A549 (cell line): ENCODE measurements at regions not wholly inside any gene's neighbourhood (a gene's known extent, or its start where the extent isn't known, plus 50 kb on each side); places are given as distances from the start of the nearest gene placed in this dataset.

Experiments used
- ATAC-seq, 2 experiments: fragments of 200-7000 bp in 1 of 2; fragments of >200 bp in 1 of 2; cut with Nextera tagmentation in 1 of 2; cut with Tn5 transposase in 1 of 2; 3 replicates each; pipeline versions ENCODE4 v1.8.0 to v1.9.1; 2018 to 2020; ENCODE audit warnings: mild to moderate bottlenecking in 1 of 2, moderate library complexity in 1 of 2
- CTCF ChIA-PET: fragments of 300-600 bp; sonication (Branson Sonifier 250); formaldehyde crosslinking; extraction: SDS; loops from one replicate; lab custom pipeline; 2021; ENCODE audit warnings: antibody characterized with exemption, inconsistent platforms; lab: Yijun Ruan, JAX
- POLR2A ChIA-PET: fragments of 350-600 bp; formaldehyde crosslinking; extraction: SDS; loops from one replicate; lab custom pipeline; 2021; ENCODE audit warnings: antibody characterized with exemption, inconsistent platforms; lab: Yijun Ruan, JAX
- DNase-seq, 2 experiments: peaks; one replicate each; pipeline versions ENCODE4 v3.0.0 to v3.0.0-alpha.2; 2011 to 2016; ENCODE audit warnings: low read depth in 1 of 2, low spot score in 1 of 2
- FAIRE-seq: peaks from 2 replicates; lab custom pipeline; 2011; peaks lifted over from hg19 to GRCh38; lab: Jason Lieb, UNC
- H3K27ac ChIP-seq, 2 experiments: fragments of >200 bp; sonication (Bioruptor Twin); formaldehyde crosslinking; 3 replicates each; pipeline ENCODE4 v1.5.1; 2016 to 2017
- H3K4me1 ChIP-seq: fragments of >200 bp; sonication (Bioruptor Twin); formaldehyde crosslinking; 3 replicates; pipeline ENCODE4 v1.6.1; 2016
- H3K4me2 ChIP-seq: fragments of >200 bp; sonication (Bioruptor Twin); formaldehyde crosslinking; 3 replicates; pipeline ENCODE4 v1.6.1; 2016
- H3K4me3 ChIP-seq: fragments of >200 bp; sonication (Bioruptor Twin); formaldehyde crosslinking; 3 replicates; pipeline ENCODE4 v1.5.1; 2016
- H3K9me3 ChIP-seq: fragments of >200 bp; sonication (Bioruptor Twin); formaldehyde crosslinking; 3 replicates; pipeline ENCODE4 v1.6.1; 2016
- CHD4 ChIP-seq: fragments of 200-600 bp; sonication (generic); IDR thresholded peaks from 2 replicates; pipeline ENCODE4 v1.6.1; 2016; ENCODE audit warnings: antibody characterized with exemption, mild to moderate bottlenecking, borderline replicate concordance
- E2F6 ChIP-seq: IDR thresholded peaks from 2 replicates; pipeline ENCODE4 v1.6.1; 2012; ENCODE audit warnings: low read depth, borderline replicate concordance
- EHF ChIP-seq: fragments of 250-450 bp; sonication (Bioruptor Pico); IDR thresholded peaks from 2 replicates; pipeline ENCODE4 v1.5.0; 2020; ENCODE audit warnings: mild to moderate bottlenecking
- ELK1 ChIP-seq: fragments of 150-350 bp; IDR thresholded peaks from 2 replicates; pipeline ENCODE4 v1.6.1; 2014; ENCODE audit warnings: low read depth, mild to moderate bottlenecking, low read length
- FOSL2 ChIP-seq, 2 experiments: fragments of 450-650 bp in 1 of 2; fragments of >200 bp in 1 of 2; sonication (Bioruptor Twin) in 1 of 2; formaldehyde crosslinking; IDR thresholded peaks; 2 replicates each; pipeline versions ENCODE4 v1.5.0 to v1.6.1; 2016 to 2020; ENCODE audit warnings: mild to moderate bottlenecking in 1 of 2, moderate library complexity in 1 of 2
- FOXS1 ChIP-seq: fragments of 250-450 bp; sonication (Bioruptor Pico); IDR thresholded peaks from 2 replicates; pipeline ENCODE4 v1.5.0; 2020; ENCODE audit warnings: mild to moderate bottlenecking, moderate library complexity
- GATA3 ChIP-seq: IDR thresholded peaks from 2 replicates; pipeline ENCODE4 v1.6.1; 2012; ENCODE audit warnings: borderline replicate concordance
- HEYL ChIP-seq: fragments of 250-450 bp; sonication (Bioruptor Pico); IDR thresholded peaks from 2 replicates; pipeline ENCODE4 v1.8.0; 2021; ENCODE audit warnings: mild to moderate bottlenecking, moderate library complexity
- HMGXB4 ChIP-seq: fragments of 250-450 bp; sonication (Bioruptor Pico); IDR thresholded peaks from 2 replicates; pipeline ENCODE4 v1.5.0; 2021; ENCODE audit warnings: mild to moderate bottlenecking, moderate library complexity, borderline replicate concordance
- JUN ChIP-seq, 2 experiments: fragments of >200 bp; sonication (Bioruptor Twin); formaldehyde crosslinking; IDR thresholded peaks; 2 replicates in 1 of 2; 3 replicates in 1 of 2; pipeline ENCODE4 v1.6.1; 2016 to 2017
- JUNB ChIP-seq: fragments of >200 bp; sonication (Bioruptor Twin); formaldehyde crosslinking; IDR thresholded peaks from 2 replicates; pipeline ENCODE4 v1.6.1; 2016
- KDM1A ChIP-seq: fragments of 200-600 bp; sonication (generic); IDR thresholded peaks from 2 replicates; pipeline ENCODE4 v1.6.1; 2016; ENCODE audit warnings: low read depth, mild to moderate bottlenecking
- KDM5A ChIP-seq: fragments of 200-600 bp; sonication (generic); IDR thresholded peaks from 2 replicates; pipeline ENCODE4 v1.6.1; 2016; ENCODE audit warnings: antibody characterized with exemption, mild to moderate bottlenecking
- MAZ ChIP-seq: fragments of 150-350 bp; IDR thresholded peaks from 2 replicates; pipeline ENCODE4 v1.6.1; 2014; ENCODE audit warnings: antibody characterized with exemption, low read depth, low read length, borderline replicate concordance
- NFE2L2 ChIP-seq: fragments of 150-350 bp; conservative IDR thresholded peaks from 2 replicates; pipeline ENCODE4 v1.6.1; 2014; ENCODE audit warnings: low read length
- NPAS2 ChIP-seq: fragments of 250-450 bp; sonication (Bioruptor Pico); IDR thresholded peaks from 2 replicates; pipeline ENCODE4 v1.8.0; 2022; ENCODE audit warnings: mild to moderate bottlenecking, moderate library complexity, borderline replicate concordance
- PBX3 ChIP-seq: IDR thresholded peaks from 2 replicates; pipeline ENCODE4 v1.6.1; 2012
- PHF8 ChIP-seq: fragments of 200-600 bp; sonication (generic); IDR thresholded peaks from 2 replicates; pipeline ENCODE4 v1.6.1; 2016; ENCODE audit warnings: low read depth, mild to moderate bottlenecking, antibody characterized with exemption, moderate library complexity, borderline replicate concordance
- POLR2AphosphoS2 ChIP-seq: conservative IDR thresholded peaks from 2 replicates; pipeline ENCODE4 v1.6.1; 2012; ENCODE audit warnings: low read length, improper control_type of control experiment, inconsistent platforms
- RARB ChIP-seq: fragments of 250-450 bp; sonication (Bioruptor Pico); IDR thresholded peaks from 2 replicates; pipeline ENCODE4 v1.8.0; 2021; ENCODE audit warnings: mild to moderate bottlenecking, moderate library complexity
- RFX5 ChIP-seq: fragments of 450-650 bp; IDR thresholded peaks from 2 replicates; pipeline ENCODE4 v1.7.1; 2014; ENCODE audit warnings: antibody characterized with exemption, mild to moderate bottlenecking, moderate library complexity
- SREBF2 ChIP-seq: fragments of 450-650 bp; IDR thresholded peaks from 2 replicates; pipeline ENCODE4 v1.6.1; 2014; ENCODE audit warnings: mild to moderate bottlenecking, moderate library complexity
- WGBS: methylation state at CpG from one replicate; pipeline ENCODE4 v1.1.6; 2017; ENCODE audit errors: missing lambda C conversion rate; 5-methylcytosine and 5-hydroxymethylcytosine counted together

- no peak for TF ChIP-seq RARB
- no peak for TF ChIP-seq ELK1
- no peak for TF ChIP-seq PBX3
- TF ChIP-seq JUNB, result no peak
- TF ChIP-seq FOXS1 (CRISPR knock-in tag), result no peak
- no peak for TF ChIP-seq E2F6
- no peak for TF ChIP-seq NFE2L2
- TF ChIP-seq CHD4, result no peak
- TF ChIP-seq SREBF2, result no peak
- TF ChIP-seq KDM1A, result no peak
- no peak for TF ChIP-seq HEYL (CRISPR knock-in tag)
- no peak for TF ChIP-seq NPAS2 (CRISPR knock-in tag)
- TF ChIP-seq RFX5, result no peak
- TF ChIP-seq POLR2AphosphoS2, result no peak
- TF ChIP-seq HMGXB4, result no peak
- TF ChIP-seq MAZ, result no peak
- TF ChIP-seq KDM5A, result no peak
- no peak for TF ChIP-seq EHF
- no peak for TF ChIP-seq FOSL2 (IDR thresholded peaks at IDR 0.05)
- TF ChIP-seq FOSL2 (CRISPR knock-in tag; IDR thresholded peaks at IDR 0.05), result no peak
- TF ChIP-seq JUN (IDR thresholded peaks at IDR 0.05), result no peak
- Histone ChIP-seq H3K9me3 (no peaks in the 10 kb centered on the region), H3K4me1 (no peaks in the 10 kb centered on the region), H3K4me2 (no peak overlapping the region), H3K27ac (no peak overlapping the region), H3K4me3 (no peak overlapping the region)
- ATAC-seq (no peak), FAIRE-seq (peak; percentile 59), DNase-seq (no peak)
- ChIA-PET CTCF (interaction anchor here (1.1 to 4.9 kb wide), 2 partner anchors 473 to 476 kb away, joined by 3 to 10 read pairs; no protein-coding TSS in a partner anchor), POLR2A (no interaction called here)
- WGBS, result 13% methylated on average over 1 of the region's 1 CpG
These were observed 442.9 kb downstream of the MID1IP1 start for GRCh38 chrX:39244147-39244546.

- POLR2A ChIA-PET, result no interaction called here
- DNase-seq (no peak), FAIRE-seq (no peak), ATAC-seq (no peak)
- Histone ChIP-seq H3K4me1 (no peaks in the 10 kb centered on the region), H3K27ac (no peak overlapping the region), H3K4me2 (no peak overlapping the region), H3K9me3 (no peaks in the 10 kb centered on the region), H3K4me3 (no peak overlapping the region)
- WGBS, result 46% methylated on average over 2 of the region's 2 CpGs
- CTCF ChIA-PET, result no interaction called here
- TF ChIP-seq PHF8 (no peak), GATA3 (no peak)
These were observed 443.8 kb downstream of the MID1IP1 start for GRCh38 chrX:39245024-39245423.
